Prostate gland (tissue), 2 donors: ENCODE measurements at regions not wholly inside any gene's neighbourhood (a gene's known extent, or its start where the extent isn't known, plus 50 kb on each side); places are given as distances from the start of the nearest gene placed in this dataset.

Experiments used
- POLR2AphosphoS5 ChIP-seq: sonication (generic); formaldehyde crosslinking; IDR thresholded peaks from one replicate; pipeline ENCODE4 v1.6.1; 2017; ENCODE audit warnings: antibody characterized with exemption
- TF ChIP-seq, protein P1 (sequence below), 4 experiments: fragments of 200-600 bp in 2 of 4; fragments of 450-650 bp in 2 of 4; sonication (generic) in 2 of 4; IDR thresholded peaks; 1 replicate in 3 of 4; 2 replicates in 1 of 4; pipeline ENCODE4 v1.5.1; 2016 to 2019; ENCODE audit warnings: antibody characterized with exemption in 4 of 4, mild to moderate bottlenecking in 2 of 4, moderate library complexity in 2 of 4

DNA sequence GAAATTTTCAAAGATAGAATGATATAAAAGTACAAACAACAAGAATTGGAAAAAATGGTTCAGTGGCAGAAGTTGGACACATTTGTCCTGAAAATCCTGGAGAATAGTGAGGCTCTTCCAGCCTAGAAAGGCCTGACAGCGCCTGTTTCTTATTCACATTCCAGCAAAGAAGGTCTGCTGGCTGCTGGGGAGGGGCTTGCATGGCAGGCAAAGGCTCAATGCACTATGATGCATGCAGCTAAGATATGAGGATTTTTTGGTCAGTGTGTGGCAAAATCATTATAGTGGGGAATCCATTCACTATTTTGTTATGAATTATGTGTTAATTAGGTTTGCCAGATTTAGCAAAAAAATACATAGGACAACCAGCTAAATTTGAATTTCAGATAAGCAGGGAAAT is 243.9 kb upstream of the SLC30A5 start:
- no peak for TF ChIP-seq POLR2AphosphoS5
- TF ChIP-seq, protein P1, sequence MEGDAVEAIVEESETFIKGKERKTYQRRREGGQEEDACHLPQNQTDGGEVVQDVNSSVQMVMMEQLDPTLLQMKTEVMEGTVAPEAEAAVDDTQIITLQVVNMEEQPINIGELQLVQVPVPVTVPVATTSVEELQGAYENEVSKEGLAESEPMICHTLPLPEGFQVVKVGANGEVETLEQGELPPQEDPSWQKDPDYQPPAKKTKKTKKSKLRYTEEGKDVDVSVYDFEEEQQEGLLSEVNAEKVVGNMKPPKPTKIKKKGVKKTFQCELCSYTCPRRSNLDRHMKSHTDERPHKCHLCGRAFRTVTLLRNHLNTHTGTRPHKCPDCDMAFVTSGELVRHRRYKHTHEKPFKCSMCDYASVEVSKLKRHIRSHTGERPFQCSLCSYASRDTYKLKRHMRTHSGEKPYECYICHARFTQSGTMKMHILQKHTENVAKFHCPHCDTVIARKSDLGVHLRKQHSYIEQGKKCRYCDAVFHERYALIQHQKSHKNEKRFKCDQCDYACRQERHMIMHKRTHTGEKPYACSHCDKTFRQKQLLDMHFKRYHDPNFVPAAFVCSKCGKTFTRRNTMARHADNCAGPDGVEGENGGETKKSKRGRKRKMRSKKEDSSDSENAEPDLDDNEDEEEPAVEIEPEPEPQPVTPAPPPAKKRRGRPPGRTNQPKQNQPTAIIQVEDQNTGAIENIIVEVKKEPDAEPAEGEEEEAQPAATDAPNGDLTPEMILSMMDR (IDR thresholded peaks at IDR 0.05): no peak
